22Rv1 (cell line): ENCODE measurements at regions not wholly inside any gene's neighbourhood (a gene's known extent, or its start where the extent isn't known, plus 50 kb on each side); places are given as distances from the start of the nearest gene placed in this dataset.

Source experiments
- H3K27ac ChIP-seq: fragments of 450-650 bp; 2 replicates; pipeline ENCODE4 v1.5.1; 2017
- CTCF ChIP-seq: fragments of 450-650 bp; IDR thresholded peaks from 2 replicates; pipeline ENCODE4 v1.5.1; 2017; ENCODE audit warnings: mild to moderate bottlenecking
- ZFX ChIP-seq: fragments of 450-650 bp; IDR thresholded peaks from 2 replicates; pipeline ENCODE4 v1.6.1; 2017; ENCODE audit warnings: antibody characterized with exemption, borderline replicate concordance

DNA sequence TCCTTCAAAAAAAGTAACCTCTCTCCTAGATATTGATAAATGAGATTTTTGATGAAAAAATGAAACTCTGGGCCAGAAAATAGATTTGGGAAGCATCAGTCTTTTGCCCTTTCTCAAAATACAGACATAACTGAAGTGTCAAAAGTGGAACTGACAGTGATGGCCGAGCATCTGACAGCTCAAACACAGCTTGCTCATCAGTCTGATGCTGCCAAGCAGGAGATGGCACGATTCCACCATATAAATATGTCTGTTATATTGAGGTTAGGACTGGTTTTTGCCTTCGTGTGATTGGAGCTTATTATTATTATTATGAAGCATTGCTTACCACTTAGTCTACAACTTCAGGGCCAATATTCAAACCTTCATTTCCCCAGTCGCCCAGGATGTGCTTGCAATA lies 152.6 kb upstream of the EPHA3 start:
- no peak for TF ChIP-seq ZFX
- H3K27ac ChIP-seq = no peak overlapping the region

GRCh38 chr3:88955274-88955673 lies 152.1 kb upstream of the EPHA3 start:
- TF ChIP-seq CTCF (no peak), ZFX (no peak)
- H3K27ac ChIP-seq = no peak overlapping the region

- TF ChIP-seq ZFX (no peak), CTCF (no peak)
- no peak overlapping the region for H3K27ac ChIP-seq
Measured at GRCh38 chr3:88957711-88958439, 149.5 kb upstream of the EPHA3 start.

DNA sequence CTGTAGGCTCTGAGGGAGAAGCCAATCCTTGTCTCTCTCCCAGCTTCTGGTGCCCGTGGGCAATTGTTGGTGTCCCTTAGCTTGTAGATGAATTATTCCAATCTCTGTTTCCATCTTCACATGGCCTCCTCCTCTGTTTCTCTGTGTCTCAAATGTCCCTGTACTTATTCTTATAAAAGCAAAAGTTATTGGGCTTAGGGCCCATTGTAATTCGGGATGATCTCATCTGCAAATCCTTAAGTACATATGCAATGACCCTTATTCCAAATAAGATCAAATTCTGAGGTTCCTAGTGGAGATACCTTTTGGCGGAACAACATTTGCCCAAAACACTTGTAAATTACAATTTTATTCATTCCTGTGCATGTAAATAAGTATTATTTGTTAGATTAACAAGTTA lies 147.4 kb upstream of the EPHA3 start:
- no peak overlapping the region for H3K27ac ChIP-seq
- TF ChIP-seq ZFX = no peak
- TF ChIP-seq CTCF = no peak

DNA sequence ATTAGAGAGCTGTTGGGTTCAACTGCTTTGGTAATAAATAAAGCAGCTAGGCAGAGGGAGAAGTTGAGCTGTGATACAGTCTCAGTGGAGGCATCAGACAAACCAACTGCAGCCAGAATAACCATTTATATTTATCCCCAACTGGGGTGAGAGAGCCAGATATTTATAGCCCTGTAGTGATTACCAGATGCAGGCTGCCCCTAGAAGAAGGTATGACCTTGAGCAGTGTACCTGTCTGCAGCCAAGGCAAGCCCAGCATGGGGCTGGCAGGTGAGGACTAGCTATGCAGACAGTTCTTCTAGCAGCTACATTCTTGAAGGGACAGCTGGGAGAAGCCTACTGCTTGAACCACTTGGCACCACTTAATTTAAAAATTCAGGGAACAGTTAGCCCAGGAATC lies 144.4 kb upstream of the EPHA3 start:
- no peak overlapping the region for H3K27ac ChIP-seq
- TF ChIP-seq CTCF = no peak
- TF ChIP-seq ZFX = no peak

DNA sequence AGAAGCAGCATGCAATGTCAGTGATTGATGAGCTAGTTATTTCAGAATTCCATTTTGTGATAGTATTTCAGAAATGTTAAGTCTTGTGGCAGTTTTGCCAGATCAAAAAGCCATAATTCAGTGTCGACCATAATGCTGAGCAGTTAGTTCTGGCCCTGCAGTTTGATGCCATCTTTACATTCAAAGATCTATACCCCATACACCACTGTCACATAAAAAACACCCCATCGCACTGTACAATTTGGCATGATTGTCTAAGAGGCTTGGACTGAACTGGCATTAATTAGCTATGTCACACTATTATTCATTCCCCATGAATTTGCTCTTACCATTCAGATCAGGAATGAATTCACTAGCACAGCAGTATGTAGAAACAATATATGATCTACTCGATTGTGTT lies 127.7 kb upstream of the EPHA3 start:
- TF ChIP-seq ZFX = no peak
- no peak for TF ChIP-seq CTCF
- H3K27ac ChIP-seq = no peak overlapping the region

GRCh38 chr3:88983458-88983857 lies 124.0 kb upstream of the EPHA3 start:
- no peak for TF ChIP-seq ZFX
- no peak for TF ChIP-seq CTCF
- no peak overlapping the region for H3K27ac ChIP-seq

GRCh38 chr3:88984256-88984655 lies 123.2 kb upstream of the EPHA3 start:
- no peak for TF ChIP-seq CTCF
- no peak for TF ChIP-seq ZFX
- H3K27ac ChIP-seq = no peak overlapping the region
